HG03469 (cell line): ENCODE measurements at regions not wholly inside any gene's neighbourhood (a gene's known extent, or its start where the extent isn't known, plus 50 kb on each side); places are given as distances from the start of the nearest gene placed in this dataset.

Experiments used
- ATAC-seq: cut with Tn5 transposase; IDR thresholded peaks from one replicate; pipeline ENCODE4 v1.9.1; 2021; ENCODE audit warnings: mild to moderate bottlenecking, moderate library complexity, moderate number of reproducible peaks; ENCODE audit not compliant: unreplicated experiment

DNA sequence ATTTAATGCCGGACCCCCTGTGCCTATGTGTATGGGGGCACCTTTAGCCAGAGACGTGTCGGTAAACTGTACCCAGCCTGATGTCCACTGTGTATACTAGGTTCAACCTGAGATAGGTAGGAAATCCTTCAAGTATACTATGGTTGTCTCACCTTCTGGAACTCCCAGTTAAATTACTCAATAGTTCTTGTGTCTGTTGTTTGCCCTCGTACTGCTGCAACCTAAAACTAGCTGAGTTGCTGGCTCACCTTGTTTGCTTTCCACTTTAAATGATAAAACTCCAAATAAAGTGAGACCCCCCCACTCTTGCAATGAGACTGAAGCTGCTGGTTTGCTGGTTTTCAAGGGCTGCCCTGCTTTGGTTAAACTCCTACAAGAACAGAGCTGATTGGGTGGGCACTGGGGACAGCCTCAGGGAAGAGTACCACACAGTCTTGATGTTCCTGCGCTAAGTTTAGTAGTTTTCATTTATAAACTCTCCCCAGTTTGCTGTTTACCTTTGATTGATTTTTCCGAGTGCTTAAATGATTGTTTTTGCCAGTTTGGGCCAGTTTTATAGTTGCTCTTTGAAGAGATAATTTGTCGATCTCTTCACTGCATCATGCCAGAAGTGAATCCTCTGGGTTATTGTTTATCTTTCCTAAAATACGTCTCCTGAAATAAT lies 1281.8 kb upstream of the MAP3K7 start:
- no peak for ATAC-seq

DNA sequence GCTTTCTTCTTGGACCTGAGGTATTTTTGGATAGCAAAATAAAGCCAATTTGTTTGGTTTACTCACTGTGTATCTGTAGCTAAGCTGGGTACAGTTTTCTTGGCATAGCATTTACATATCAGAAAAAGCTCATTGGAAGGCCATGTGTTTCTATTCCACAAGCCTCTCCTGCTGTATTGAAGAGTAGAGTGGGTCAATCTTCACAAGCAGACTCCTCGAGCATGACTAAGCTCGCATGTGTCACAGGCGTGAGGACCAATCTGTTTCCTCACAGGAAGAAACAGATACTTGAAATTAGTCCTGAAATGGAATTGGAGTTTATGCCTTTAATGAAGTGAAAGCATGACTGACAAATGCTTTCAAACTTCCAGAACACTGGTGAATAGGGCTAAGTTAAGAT lies 1279.0 kb upstream of the MAP3K7 start:
- no peak for ATAC-seq

DNA sequence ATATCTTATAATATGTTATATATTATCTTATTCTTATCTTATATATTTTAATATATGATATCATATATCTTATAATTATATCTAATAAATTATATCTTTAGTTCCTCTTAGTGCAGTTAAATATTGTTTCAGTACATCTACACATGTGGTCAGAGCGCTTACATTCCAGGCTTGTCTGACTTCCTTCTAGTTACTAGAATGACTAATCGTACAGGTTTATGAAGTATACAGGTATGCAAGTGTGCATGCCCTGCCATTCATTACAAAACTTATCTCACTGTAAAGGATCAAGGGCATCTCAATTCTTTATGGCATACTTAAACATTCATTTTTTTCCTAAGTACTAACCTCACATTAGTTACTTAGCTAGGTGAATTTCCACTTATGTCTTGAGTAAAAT lies 1278.0 kb upstream of the MAP3K7 start:
- no peak for ATAC-seq

DNA sequence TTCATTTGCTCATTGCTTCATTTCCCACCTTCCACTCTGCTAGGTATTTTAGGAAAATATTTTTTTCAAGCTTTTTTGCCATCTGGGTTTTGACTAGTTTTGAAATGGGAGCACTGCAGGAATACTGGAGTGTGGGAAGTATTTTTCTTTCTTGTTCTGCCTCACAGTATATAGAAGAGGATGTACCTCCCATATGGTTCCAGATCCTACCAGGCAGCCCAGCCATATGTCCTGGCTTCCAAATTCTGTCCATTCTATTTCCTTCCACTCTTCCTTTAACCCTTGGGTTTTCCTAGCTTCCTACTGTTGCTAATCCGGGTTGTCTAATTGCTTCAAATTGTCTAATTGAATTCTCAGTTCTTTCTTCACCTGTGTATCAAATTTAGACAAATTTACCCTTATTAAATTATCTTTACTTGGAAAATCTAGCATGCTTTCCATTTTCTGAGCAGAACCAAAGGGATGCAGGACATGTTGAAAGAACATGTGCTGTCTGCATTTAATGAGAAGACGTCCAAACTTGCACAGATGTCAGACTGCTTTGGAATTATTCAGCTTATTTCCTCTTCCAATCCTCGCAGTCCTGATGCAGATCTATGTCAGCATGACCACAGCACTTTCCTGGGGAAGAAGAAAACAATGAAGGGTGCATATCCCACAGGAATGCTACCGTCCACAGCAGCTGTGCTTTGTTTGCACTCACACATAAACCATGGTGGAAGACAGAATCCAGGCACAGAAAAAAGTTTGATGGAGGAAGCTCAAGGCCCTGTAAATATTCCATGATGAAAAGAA lies 1273.9 kb upstream of the MAP3K7 start:
- ATAC-seq, result no peak

DNA sequence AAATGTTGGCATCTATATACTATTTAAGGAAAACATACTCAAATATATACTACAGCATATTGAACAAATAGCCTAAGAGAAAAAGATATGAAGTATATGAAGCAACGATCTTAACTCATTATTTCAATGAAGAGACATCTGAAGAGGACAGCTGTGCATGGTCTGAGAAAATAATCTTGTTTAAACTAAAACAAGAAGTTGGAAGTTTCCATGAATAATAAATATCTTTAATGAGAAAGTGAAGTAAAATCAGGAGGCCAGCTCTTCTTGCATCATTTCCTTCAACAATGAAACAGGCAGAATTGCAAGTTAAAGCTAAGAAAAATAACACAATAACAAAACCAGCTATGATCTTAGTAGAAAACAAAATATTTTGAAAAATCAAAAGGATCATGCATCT lies 1265.4 kb upstream of the MAP3K7 start:
- ATAC-seq, result no peak

DNA sequence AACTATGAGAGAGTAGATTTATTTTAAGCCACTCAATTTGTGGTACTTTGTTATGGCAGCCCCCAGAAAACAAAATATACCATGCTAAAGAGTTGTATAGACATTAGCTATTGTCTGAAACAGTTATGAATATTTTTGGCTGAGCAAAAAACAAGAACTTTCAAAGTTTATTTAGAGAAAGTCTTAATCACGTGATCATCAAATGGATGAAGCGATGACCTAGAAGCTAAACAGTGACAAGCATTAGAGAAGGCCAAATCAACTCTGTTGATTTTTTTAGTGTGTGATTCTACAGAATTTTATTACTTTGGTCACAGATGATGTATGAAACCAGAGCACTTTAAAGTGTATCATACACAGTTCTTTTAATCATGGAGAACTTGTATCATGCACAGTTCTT lies 1247.9 kb upstream of the MAP3K7 start:
- no peak for ATAC-seq

DNA sequence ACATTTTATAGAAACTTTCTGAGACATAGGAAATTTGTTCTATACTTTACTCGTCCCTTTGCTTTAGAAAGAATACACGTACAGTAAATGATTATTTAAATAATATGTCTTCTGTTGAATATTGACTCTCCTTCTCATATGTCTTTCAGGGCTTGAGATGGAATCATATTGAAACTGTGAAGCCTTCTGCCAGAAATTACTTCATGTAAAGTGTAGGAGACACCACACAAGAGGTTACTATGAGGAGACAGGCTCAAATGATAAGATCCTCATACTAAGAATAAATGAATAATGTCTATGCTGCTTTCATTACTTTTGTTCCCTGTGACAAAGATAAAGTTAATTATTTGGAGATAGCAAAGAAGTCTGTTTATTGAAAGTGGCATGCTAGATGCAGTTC lies 1240.3 kb upstream of the MAP3K7 start:
- ATAC-seq, result no peak

DNA sequence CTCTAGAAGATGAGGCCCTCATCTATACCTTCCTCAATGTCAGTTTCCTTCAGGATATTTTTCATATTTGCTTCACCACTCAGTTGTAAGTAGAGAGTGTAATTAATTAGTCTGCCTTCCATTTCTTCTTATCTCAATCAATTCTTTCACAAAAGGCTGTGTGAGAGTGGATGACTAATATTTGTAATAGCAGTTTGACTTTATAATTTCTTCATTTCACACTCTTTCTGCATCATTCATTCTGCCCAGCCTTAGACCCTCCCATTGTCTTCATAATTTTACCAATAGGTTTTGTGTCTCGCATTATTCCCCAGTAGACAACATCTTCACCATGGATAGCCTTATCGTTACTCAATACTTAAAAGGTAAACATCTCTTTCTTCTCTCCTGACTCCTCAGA lies 1239.3 kb upstream of the MAP3K7 start:
- no peak for ATAC-seq

DNA sequence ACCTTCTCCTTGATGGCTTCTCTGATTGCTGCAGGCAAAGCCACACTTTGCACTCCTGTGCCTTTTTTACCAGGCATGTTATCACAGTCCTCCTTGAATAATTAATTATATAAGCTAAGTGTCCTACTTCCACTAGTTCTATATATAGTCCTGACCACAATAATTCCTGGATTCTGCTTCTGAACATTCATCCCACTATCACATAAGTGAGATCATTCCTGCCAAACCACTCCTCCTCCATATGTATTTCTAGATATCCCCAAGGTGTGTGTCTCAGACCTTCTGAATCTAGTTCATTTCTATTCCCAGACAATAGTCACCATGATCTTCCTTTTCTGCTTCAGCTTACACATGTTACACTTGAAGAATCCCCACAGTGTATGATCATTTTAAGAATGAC lies 1237.5 kb upstream of the MAP3K7 start:
- ATAC-seq, result no peak

DNA sequence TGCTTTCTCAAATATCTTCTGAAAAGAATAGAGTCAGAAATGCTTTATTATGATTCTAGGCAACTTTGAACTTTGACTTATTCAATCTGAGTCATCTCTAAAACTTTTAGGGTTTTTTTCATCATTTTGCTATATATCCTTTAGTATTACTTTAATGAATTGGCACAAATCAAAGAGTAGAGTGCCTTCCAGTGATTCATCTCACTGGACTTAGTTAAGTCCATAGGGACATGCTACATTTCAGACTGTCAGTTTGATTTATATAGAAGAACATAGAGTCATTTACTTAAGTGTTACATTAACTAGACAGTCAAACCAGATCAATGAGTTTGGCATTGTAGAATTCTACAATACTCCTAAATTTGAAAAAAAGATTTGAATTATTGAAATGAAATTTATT lies 1235.7 kb upstream of the MAP3K7 start:
- no peak for ATAC-seq

DNA sequence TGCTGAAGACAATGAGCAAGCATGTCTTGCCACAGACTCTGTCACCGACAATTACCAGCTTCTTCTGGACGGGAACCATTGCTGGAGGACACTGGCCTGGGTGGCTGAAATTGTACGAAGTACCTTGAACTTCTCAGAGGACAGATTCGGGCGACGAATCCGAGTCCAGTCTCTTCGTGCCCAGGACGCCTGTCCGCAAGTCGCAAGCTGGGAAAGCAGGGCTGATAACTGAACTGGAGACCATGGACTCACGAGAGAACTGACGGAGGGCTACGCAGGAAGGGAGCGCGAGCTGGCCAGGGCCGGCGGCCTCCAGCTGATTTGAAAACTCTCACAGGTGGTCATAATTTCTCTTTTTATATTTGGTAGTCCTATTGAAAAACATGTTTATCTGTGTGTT lies 1229.5 kb upstream of the MAP3K7 start:
- no peak for ATAC-seq

DNA sequence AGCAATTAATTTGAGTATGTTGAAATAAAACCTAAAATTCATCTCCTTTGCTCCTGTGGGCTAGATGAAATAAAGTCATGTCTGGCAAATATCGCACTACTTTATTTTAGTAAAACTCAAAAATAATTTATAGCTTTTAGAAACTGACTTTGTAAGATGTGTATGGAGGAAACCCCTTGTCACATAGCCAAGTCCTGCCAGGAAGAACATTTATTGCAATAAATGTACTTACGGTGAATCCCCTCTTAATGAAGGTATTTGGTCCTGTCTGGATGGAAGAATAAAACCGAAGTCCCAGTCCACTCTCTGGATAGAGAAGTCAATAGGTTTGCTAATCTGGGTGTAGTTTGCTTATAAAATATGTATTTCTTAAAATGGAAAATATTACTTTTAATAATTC lies 1226.8 kb upstream of the MAP3K7 start:
- no peak for ATAC-seq

DNA sequence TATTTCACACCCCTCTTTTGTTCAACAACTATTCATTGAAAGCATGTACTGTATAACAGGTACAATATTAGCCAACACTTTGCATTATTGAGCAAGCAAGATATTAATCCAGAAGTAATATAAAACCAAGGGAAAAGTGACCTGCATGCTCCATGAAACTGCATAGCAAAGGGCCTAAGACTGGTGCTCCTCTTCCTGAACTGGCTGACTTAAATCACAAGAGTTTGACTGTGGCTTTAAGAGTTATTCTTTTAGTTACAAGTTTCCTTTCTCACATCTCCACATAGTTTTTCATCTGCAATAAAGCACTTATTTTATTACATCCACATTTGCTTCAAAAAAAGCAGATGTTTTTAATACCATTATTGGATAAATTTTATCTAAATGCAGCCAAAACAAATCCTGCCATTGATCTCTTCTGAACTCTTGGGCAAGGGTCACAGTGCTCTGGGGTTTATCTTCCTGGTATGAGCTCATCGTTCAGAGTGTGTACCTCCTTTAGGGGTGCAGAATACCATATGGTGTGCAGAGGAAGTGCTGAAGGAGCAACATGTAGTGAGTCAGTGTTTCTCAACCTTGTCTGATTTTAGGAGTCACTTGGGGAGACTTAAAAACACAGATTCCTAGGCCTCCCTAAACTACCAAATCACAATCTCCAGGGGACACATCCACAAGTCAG lies 1225.9 kb upstream of the MAP3K7 start:
- ATAC-seq, result no peak

DNA sequence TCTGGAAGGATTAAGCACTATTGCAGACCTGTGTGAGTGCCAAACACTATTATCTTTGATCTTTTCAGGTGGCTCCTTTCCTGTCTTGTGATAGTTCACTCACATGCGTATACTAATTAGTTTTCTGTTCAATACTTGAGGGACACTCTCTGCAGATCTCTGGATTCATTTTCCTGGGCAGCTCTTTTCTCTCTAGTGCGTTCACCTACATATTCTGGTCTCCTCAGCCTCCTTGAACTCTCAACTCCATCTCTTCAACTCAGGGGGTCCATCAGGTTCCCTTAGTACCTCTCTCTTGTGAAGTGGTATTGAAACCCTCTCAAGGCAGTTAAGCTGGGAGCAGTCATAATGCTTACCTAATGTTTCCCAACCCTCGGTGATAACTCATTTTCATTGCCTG lies 1218.1 kb upstream of the MAP3K7 start:
- ATAC-seq, result no peak

DNA sequence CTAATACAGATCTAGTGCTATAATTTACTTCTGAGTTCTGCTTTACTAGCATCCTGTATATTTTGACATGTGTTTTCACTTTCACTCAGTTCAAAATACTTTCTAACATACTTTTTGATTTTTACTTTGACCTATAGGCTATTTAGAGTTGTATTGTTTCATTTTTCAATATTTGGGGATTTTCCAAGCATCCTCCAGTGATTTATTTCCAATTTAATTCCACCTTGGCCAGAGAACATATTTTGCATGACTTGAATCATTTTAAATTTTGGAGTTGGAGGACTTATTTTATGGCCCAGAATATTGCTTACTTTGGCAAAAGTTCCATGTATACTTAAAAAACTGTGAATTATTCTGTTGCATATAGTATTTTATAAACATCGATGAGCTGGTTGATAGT lies 1215.6 kb upstream of the MAP3K7 start:
- ATAC-seq, result no peak

DNA sequence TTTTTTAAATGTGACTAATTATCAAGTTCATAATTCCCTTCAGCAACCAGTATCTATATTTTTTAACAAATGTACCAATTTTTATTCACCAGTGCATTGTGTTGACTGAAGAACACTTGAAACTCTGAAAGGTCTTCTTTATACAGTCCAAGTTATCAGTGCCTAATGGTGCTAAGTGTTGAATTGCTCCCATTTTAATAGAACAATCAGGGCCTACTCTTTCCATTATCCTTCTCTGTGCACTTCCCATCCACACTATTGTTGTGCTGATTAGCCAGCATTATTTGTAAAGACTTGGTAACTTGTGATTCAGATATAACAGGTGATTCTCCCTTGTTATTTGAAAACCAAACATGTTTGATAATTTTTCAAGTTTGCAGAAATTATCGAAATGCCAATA lies 1209.7 kb upstream of the MAP3K7 start:
- no peak for ATAC-seq

DNA sequence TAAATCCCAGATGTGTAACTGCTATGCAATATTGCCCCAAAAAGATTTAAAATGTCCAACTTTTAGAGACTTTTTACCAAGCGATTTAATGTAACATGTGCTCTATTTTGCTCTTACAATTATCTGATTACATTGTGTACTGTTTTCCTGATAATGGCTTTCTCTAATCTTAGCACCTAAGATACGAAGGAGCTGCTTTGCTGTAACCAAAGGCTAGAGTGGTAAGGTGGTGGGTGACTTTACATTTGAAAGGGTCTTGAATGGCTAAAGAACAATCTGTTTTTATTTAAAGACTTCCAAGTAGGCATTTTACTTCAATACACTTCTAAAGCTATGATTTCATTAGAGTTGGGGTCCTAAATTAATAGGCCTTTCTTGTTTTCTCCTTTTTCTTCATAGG lies 1201.6 kb upstream of the MAP3K7 start:
- ATAC-seq, result no peak

DNA sequence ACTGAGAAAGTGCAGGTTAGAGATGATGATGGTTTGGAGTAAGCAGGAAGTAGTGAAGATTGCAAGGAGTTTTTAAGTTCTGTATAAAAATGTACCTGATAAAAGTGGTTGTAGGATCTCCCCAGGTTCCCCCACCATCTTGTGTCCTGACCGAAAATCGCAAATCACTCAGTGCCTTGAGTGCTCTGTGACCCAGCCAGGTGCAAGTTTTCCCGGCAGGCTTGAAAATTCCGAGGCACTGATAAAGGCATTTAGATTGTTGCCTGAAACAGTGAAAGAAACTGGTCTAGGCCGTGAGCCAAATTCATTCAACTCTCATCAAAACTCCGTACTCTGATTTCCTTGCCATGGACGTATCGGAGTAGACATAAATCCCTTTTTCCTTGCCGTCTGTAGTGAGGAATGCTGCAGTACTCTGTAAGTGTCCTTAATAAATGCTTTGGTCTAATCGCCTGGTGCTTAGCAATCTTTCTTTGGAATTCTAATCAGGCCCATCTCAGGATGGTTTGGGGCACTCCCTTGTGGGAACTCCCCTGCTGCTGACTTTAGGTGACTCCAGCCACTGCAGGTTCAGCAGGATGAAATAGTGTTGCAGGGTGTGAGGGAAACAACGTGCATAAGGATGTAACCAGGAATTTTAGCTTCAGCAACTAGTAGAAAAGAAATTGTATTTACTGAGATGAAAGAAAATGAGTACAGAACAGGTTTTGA lies 1199.8 kb upstream of the MAP3K7 start:
- no peak for ATAC-seq

DNA sequence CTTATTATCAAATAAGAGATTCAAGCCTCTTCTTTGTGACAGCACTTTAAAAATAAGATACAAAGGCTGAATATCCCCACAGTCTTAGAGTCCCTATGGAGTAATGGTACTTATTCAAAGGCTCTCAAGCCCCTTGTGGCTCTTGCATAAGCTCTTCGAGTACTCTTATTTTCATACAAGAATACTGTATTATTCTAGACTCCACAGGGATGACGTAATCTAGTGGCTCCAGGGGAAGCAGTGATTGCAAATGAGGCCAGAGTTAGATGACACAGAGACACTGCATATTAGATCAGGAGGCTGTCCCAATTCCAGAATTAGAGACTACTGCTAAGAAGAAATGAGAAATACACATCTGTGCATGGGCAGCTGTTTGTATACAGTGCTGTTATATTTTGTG lies 1195.9 kb upstream of the MAP3K7 start:
- ATAC-seq, result no peak

DNA sequence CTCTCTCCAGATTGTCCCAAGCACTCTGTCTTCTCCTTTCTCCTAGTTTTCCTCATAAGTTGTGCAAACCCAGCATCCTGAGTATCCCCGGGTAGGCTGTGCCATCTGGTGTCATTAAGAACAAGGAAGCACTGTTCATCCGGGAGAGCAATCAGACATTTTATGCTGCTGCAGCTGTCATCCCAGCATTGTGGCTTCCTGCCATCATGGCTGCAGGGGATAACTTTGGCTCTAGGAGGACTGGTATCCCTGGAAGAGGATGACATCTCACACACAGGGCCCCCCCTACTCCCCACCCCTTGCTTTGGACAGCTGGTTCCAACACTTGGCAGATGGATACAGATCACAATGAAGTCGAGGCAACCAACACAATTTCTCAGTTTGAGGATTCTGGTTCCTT lies 1195.1 kb upstream of the MAP3K7 start:
- no peak for ATAC-seq

DNA sequence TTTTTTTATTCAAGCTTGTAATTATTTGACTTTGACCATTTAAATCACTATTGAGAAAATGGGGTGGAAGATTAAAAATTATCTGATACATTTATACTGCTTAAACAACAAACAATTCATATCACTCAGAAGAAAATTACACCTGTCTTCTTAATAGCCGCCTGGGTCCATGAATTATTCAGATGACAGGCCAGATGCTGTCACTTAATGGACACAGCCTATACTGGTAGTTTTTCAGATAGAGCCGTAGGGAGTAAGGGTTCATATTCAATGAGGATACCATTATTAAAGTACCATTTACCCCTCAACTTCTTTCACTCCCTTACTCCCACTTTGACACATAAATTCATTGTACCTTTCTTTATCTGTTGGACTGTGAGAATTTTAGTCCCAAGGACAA lies 1193.4 kb upstream of the MAP3K7 start:
- no peak for ATAC-seq

DNA sequence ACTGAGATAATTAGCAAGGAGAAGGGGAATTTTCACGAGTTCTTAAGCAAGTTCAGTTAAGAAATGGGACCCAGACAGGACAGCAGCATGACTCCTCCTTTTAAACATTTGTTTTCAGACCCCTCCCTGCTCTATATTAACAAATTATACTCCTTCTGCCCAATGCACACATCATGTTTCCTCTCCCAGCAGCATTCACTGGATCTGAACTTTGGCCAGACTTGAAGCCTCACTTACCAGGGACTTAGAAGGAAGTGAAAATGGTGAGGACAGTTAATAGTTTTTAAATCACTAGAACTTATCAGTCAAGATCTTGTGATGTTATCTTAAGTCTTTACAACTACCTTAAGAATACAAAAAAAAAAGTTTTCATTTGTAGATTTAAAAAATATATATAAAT lies 1174.7 kb upstream of the MAP3K7 start:
- no peak for ATAC-seq
